ENCODE measurements at regions not wholly inside any gene's neighbourhood (a gene's known extent, or its start where the extent isn't known, plus 50 kb on each side); places are given as distances from the start of the nearest gene placed in this dataset.
"Not testable (repeated sequence)": the region's sequence is repeated elsewhere in the genome, so short reads cannot be mapped to it uniquely, and the experiment has no call there.

DNA sequence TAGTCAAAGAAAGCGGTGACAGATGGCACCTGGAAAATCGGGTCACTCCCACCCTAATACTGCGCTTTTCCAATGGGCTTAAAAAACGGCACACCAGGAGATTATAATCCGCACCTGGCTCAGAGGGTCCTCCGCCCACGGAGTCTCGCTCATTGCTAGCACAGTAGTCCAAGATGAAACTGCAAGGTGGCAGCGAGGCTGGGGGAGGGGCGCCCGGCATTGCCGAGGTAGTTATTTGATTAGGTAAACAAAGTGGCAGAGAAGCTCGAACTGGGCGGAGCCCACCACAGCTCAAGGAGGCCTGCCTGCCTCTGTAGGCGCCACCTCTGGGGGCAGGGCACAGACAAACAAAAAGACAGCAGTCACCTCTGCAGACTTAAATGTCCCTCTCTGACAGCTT lies 521.1 kb downstream of the ETNK1 start:
- TF ChIP-seq CTCF (conservative IDR thresholded peaks at IDR 0.05; ENCODE audit: low read length); EZH2phosphoT487 (IDR thresholded peaks at IDR 0.05; ENCODE audit: borderline replicate concordance): not testable (repeated sequence)

Data from Loucy (cell line).